ENCODE measurements at regions not wholly inside any gene's neighbourhood (a gene's known extent, or its start where the extent isn't known, plus 50 kb on each side); places are given as distances from the start of the nearest gene placed in this dataset.

GRCh38 chr5:56749842-56750241 is 65.5 kb upstream of the MAP3K1 start:
- TF ChIP-seq EZH2 (IDR thresholded peaks at IDR 0.05; ENCODE audit: low read depth): no peak
- TF ChIP-seq, protein P1, sequence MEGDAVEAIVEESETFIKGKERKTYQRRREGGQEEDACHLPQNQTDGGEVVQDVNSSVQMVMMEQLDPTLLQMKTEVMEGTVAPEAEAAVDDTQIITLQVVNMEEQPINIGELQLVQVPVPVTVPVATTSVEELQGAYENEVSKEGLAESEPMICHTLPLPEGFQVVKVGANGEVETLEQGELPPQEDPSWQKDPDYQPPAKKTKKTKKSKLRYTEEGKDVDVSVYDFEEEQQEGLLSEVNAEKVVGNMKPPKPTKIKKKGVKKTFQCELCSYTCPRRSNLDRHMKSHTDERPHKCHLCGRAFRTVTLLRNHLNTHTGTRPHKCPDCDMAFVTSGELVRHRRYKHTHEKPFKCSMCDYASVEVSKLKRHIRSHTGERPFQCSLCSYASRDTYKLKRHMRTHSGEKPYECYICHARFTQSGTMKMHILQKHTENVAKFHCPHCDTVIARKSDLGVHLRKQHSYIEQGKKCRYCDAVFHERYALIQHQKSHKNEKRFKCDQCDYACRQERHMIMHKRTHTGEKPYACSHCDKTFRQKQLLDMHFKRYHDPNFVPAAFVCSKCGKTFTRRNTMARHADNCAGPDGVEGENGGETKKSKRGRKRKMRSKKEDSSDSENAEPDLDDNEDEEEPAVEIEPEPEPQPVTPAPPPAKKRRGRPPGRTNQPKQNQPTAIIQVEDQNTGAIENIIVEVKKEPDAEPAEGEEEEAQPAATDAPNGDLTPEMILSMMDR (conservative IDR thresholded peaks at IDR 0.05): no peak

Data from PC-9 (cell line).